ENCODE measurements at regions not wholly inside any gene's neighbourhood (a gene's known extent, or its start where the extent isn't known, plus 50 kb on each side); places are given as distances from the start of the nearest gene placed in this dataset.

DNA sequence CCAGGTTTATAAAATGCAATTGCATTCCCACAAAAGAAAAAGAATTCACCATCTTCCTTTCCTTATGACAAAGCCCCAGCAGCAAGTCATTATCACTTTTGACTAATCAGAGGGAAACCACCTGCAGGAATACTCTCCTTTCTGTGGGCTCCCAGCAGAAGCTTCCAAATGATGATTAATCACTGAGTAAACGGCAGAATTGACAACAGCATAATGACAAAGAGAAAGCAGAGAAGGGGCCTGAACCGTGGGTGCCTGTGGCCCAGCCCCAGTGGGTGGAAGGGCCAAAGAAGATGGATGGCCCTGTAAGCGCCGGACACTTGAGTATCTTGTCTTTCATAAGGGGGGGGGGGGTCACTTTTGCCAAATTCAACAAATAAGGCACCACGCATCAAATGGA is 152.4 kb upstream of the NRBF2 start (continued):
- TF ChIP-seq ZNF275 (CRISPR knock-in tag; IDR thresholded peaks at IDR 0.05; ENCODE audit: borderline replicate concordance) (no peak), U2AF2 (IDR thresholded peaks at IDR 0.05; ENCODE audit: low read depth, low read length) (no peak)

DNA sequence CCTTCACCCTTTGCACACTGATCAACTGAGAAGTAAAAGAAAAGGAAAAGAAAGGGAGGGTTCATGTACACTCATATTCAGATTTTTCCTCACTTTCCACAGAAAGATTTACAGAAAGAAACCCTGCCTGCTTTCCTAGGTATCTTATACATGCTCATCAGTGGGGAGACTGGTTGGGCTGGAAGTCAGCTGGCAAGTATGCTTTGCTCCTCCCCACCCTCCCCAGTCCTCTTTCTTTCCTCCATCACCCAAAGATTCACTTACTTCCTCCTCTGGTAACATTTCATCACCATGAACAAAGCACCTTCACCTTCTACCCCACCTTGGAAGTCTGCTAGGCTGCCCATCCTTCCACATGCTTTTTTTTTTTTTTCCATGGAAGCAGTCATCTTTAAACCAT is 153.2 kb upstream of the NRBF2 start:
- Histone ChIP-seq H3K9ac (ENCODE audit: insufficient read depth, low read depth, low read length) (no peak overlapping the region), H3K4me3 (replicated peaks in 1 of 3; ENCODE audit: insufficient read depth in 1 of 3, low read depth in 2 of 3, low read length in 3 of 3) (no peak overlapping the region), H4K20me1 (ENCODE audit: insufficient read depth, low read length) (no peaks in the 10 kb centered on the region), H3K27ac (ENCODE audit: extremely low read length, insufficient read depth, low read length) (no peak overlapping the region), H3K79me2 (ENCODE audit: insufficient read depth, low read length) (no peaks in the 10 kb centered on the region), H3K9me3 (ENCODE audit: low read length) (0 out of 2 replicates have a peak, but pooled peaks cover 8% of the 10 kb centered on the region), H3K4me1 (ENCODE audit: insufficient read depth, low read length) (no peaks in the 10 kb centered on the region), H3K4me2 (ENCODE audit: low read depth, low read length) (no peak overlapping the region), H3K27me3 (ENCODE audit: control insufficient read depth in 1 of 2, insufficient read depth in 2 of 2, low read length in 2 of 2) (no peaks in the 10 kb centered on the region; a peak in 1 of 5 replicates), H2AFZ (ENCODE audit: low read length) (no peak overlapping the region), H3K36me3 (replicated peaks in 1 of 2; ENCODE audit: control insufficient read depth in 1 of 2, insufficient read depth in 2 of 2, low read length in 2 of 2) (no peaks in the 10 kb centered on the region)
- ChIA-PET POLR2A (no interaction called here), CTCF (ENCODE audit: low intra/inter-chr PET ratio, low total read pairs) (no interaction called here)
- intact Hi-C loops (cut with micrococcal nuclease; ENCODE audit: unreplicated experiment): no loop called here
- ATAC-seq: no peak
- FAIRE-seq: no peak
- TF ChIP-seq FOXC1 (CRISPR knock-in tag; IDR thresholded peaks at IDR 0.05; ENCODE audit: borderline replicate concordance) (no peak), PAF1 (CRISPR knock-in tag; IDR thresholded peaks at IDR 0.05) (no peak), PBX2 (CRISPR knock-in tag; IDR thresholded peaks at IDR 0.05) (no peak), NR1H2 (CRISPR knock-in tag; IDR thresholded peaks at IDR 0.05; ENCODE audit: borderline replicate concordance, low read depth) (no peak), ZNF20 (CRISPR knock-in tag; IDR thresholded peaks at IDR 0.05) (no peak), WIZ (CRISPR knock-in tag; IDR thresholded peaks at IDR 0.05) (no peak), SSRP1 (CRISPR knock-in tag; IDR thresholded peaks at IDR 0.05) (no peak), KDM6A (CRISPR knock-in tag; IDR thresholded peaks at IDR 0.05; ENCODE audit: low read depth) (no peak), ZBTB1 (CRISPR knock-in tag; IDR thresholded peaks at IDR 0.05; ENCODE audit: borderline replicate concordance) (no peak), AGO2 (optimal IDR thresholded peaks at IDR 0.05; ENCODE audit: low read depth, low read length) (no peak)
- TF ChIP-seq, protein P1, sequence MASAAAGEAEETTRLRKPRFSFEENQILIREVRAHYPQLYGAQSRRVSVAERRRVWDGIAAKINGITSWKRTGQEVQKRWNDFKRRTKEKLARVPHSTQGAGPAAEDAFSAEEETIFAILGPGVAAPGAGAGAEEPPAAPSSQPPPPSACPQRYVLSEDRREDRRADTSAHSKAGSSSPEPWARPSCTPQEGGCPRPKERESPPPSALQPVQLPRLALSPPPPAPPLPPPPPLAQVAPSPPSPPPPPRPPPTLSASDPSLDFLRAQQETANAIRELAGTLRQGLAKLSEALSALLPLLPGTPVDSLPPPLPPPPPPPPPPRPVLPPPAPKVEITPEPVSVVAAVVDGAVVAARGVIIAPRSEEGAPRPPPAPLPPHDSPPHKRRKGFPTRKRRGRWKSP (CRISPR knock-in tag; IDR thresholded peaks at IDR 0.05): no peak
- BruUV-seq (replicated peaks): no TSS peak
- DNase-seq (ENCODE audit: low spot score): no peak
- in situ Hi-C loops (cut with HindIII; ENCODE audit: extremely low pct_ligation_motif_present, low pct_unique_long_range_greater_than_20kb): no loop called here
